SU-DHL-6 (cell line): ENCODE measurements at regions not wholly inside any gene's neighbourhood (a gene's known extent, or its start where the extent isn't known, plus 50 kb on each side); places are given as distances from the start of the nearest gene placed in this dataset.

Source experiments
- H2AFZ ChIP-seq: fragments of 200-600 bp; sonication (generic); 2 replicates; pipeline ENCODE4 v1.6.1; 2014; ENCODE audit warnings: low read depth, mild to moderate bottlenecking, moderate library complexity, mixed read lengths, antibody characterized with exemption, low read length; ENCODE audit not compliant: severe bottlenecking
- H3F3A ChIP-seq: fragments of 200-600 bp; shearing (Covaris generic); 2 replicates; pipeline ENCODE4 v1.6.0; 2016; ENCODE audit warnings: antibody characterized with exemption, mild to moderate bottlenecking; ENCODE audit not compliant: insufficient read depth
- H3K27ac ChIP-seq: fragments of 200-600 bp; sonication (generic); 2 replicates; pipeline ENCODE4 v1.5.1; 2016; ENCODE audit warnings: low read depth, mild to moderate bottlenecking, low read length, moderate library complexity, mixed read lengths
- H3K27me3 ChIP-seq: fragments of 200-600 bp; sonication (generic), shearing (Covaris generic); 2 replicates; pipeline ENCODE4 v1.6.0; 2014; ENCODE audit warnings: mild to moderate bottlenecking, low read length
- H3K36me3 ChIP-seq: fragments of 200-600 bp; sonication (generic); 2 replicates; pipeline ENCODE4 v1.6.1; 2014; ENCODE audit warnings: mild to moderate bottlenecking, low read length, mixed read lengths
- H3K4me2 ChIP-seq: fragments of 300-600, 200-600 bp; shearing (Covaris generic), sonication (generic); 2 replicates; pipeline ENCODE4 v1.6.0; 2014; ENCODE audit warnings: low read length, low read depth, mild to moderate bottlenecking; ENCODE audit not compliant: poor library complexity, severe bottlenecking
- H3K4me3 ChIP-seq: fragments of 200-600 bp; sonication (generic); 2 replicates; pipeline ENCODE4 v1.5.1; 2014; ENCODE audit warnings: antibody characterized with exemption, low read length, mild to moderate bottlenecking, mixed read lengths; ENCODE audit not compliant: insufficient read depth, poor library complexity, severe bottlenecking
- H3K79me2 ChIP-seq: fragments of 200-600 bp; sonication (generic); 2 replicates; pipeline ENCODE4 v1.6.1; 2014; ENCODE audit warnings: mild to moderate bottlenecking, low read length, moderate library complexity; ENCODE audit not compliant: insufficient read depth
- H3K9ac ChIP-seq: fragments of 200-600 bp; sonication (generic); 2 replicates; pipeline ENCODE4 v1.7.0; 2014; ENCODE audit warnings: mild to moderate bottlenecking, low read length
- H3K9me2 ChIP-seq: fragments of 200-600 bp; sonication (generic); replicated peaks from 2 replicates; pipeline ENCODE4 v1.6.1; 2014; ENCODE audit warnings: low read length; ENCODE audit not compliant: insufficient read depth
- H3K9me3 ChIP-seq: fragments of 200-600 bp; sonication (generic); 2 replicates; pipeline ENCODE4 v1.6.1; 2014; ENCODE audit warnings: low read length, mixed read lengths; ENCODE audit not compliant: insufficient read depth
- H4K20me1 ChIP-seq: fragments of 200-600 bp; sonication (generic); 2 replicates; pipeline ENCODE4 v1.6.1; 2014; ENCODE audit warnings: low read depth, mild to moderate bottlenecking, antibody characterized with exemption, low read length, moderate library complexity, mixed read lengths
- EZH2phosphoT487 ChIP-seq: fragments of 200-600 bp; sonication (generic), shearing (Covaris generic); conservative IDR thresholded peaks from 2 replicates; pipeline ENCODE4 v1.6.1; 2018; ENCODE audit warnings: mild to moderate bottlenecking, antibody characterized with exemption, low read length, moderate library complexity, mixed read lengths
- TF ChIP-seq, protein P1 (sequence below): fragments of 200-600 bp; sonication (generic); IDR thresholded peaks from one replicate; pipeline ENCODE4 v1.5.1; 2017; ENCODE audit warnings: antibody characterized with exemption, mild to moderate bottlenecking, low read length, moderate library complexity; ENCODE audit not compliant: insufficient read depth, poor library complexity, severe bottlenecking

- Histone ChIP-seq H3K4me3 (no peak overlapping the region), H3K27me3 (no peaks in the 10 kb centered on the region), H3K9ac (no peak overlapping the region), H4K20me1 (no peaks in the 10 kb centered on the region), H3K27ac (no peak overlapping the region), H3K9me3 (no peaks in the 10 kb centered on the region), H3F3A (no peaks in the 10 kb centered on the region), H3K36me3 (no peaks in the 10 kb centered on the region), H3K4me2 (no peak overlapping the region), H2AFZ (no peak overlapping the region), H3K79me2 (no peaks in the 10 kb centered on the region), H3K9me2 (no peaks in the 10 kb centered on the region)
- TF ChIP-seq EZH2phosphoT487: no peak
- TF ChIP-seq, protein P1, sequence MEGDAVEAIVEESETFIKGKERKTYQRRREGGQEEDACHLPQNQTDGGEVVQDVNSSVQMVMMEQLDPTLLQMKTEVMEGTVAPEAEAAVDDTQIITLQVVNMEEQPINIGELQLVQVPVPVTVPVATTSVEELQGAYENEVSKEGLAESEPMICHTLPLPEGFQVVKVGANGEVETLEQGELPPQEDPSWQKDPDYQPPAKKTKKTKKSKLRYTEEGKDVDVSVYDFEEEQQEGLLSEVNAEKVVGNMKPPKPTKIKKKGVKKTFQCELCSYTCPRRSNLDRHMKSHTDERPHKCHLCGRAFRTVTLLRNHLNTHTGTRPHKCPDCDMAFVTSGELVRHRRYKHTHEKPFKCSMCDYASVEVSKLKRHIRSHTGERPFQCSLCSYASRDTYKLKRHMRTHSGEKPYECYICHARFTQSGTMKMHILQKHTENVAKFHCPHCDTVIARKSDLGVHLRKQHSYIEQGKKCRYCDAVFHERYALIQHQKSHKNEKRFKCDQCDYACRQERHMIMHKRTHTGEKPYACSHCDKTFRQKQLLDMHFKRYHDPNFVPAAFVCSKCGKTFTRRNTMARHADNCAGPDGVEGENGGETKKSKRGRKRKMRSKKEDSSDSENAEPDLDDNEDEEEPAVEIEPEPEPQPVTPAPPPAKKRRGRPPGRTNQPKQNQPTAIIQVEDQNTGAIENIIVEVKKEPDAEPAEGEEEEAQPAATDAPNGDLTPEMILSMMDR: no peak
These were observed 244.6 kb upstream of the PSMD7 start for GRCh38 chr16:74052016-74052415.

DNA sequence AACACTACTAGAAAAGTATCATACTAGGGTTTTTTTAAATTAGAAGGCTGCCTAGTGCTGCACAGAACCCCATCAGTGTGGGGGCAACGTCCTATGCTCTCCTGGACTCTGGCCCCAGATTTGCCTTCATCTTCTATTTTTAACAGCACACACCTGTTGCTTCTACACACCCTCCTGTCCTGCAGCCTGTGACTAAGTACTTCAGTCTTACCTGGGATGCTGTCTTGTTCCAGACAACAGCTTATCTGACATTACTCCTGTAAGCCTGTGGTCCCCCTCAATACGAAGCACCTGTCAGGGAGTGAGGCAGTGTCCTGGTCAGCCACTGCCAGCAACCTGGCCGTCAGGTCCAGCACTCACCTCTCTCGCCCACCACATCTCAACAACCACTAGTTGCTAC is 247.6 kb upstream of the PSMD7 start:
- TF ChIP-seq, protein P1: no peak
- TF ChIP-seq EZH2phosphoT487: no peak
- no peaks in the 10 kb centered on the region for H3F3A ChIP-seq
- H3K27ac ChIP-seq: no peak overlapping the region
- H3K9me2 ChIP-seq: no peaks in the 10 kb centered on the region
- no peaks in the 10 kb centered on the region for H3K27me3 ChIP-seq
- no peaks in the 10 kb centered on the region for H3K36me3 ChIP-seq
- no peak overlapping the region for H3K4me2 ChIP-seq
- H4K20me1 ChIP-seq: no peaks in the 10 kb centered on the region
- H3K4me3 ChIP-seq: no peak overlapping the region
- no peak overlapping the region for H2AFZ ChIP-seq
- H3K9ac ChIP-seq: no peak overlapping the region
- H3K79me2 ChIP-seq: no peaks in the 10 kb centered on the region
- no peaks in the 10 kb centered on the region for H3K9me3 ChIP-seq

DNA sequence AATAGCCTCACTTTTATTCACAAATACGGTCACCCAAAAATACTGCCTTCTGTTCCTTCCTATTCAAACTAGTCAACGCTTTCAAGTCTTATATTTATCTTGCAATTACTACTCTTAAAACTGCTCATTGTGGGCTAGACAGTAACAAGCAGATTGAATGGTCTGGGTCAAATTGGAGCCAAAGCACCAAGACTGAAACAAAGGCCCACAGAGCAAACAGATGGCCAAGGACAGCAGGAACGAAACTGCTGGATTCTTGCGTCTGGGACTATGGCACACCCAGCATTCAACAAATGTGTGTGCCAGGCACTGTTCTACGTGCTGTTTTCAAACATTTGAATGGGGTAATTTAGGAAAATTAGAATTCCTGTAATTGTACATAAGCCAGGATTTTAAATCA is 250.1 kb upstream of the PSMD7 start:
- no peak overlapping the region for H2AFZ ChIP-seq
- no peaks in the 10 kb centered on the region for H3K9me2 ChIP-seq
- no peak overlapping the region for H3K27ac ChIP-seq
- H3K79me2 ChIP-seq: no peaks in the 10 kb centered on the region
- H3K9me3 ChIP-seq: no peaks in the 10 kb centered on the region
- no peak overlapping the region for H3K4me3 ChIP-seq
- no peaks in the 10 kb centered on the region for H3K36me3 ChIP-seq
- no peak overlapping the region for H3K4me2 ChIP-seq
- H3K9ac ChIP-seq: no peak overlapping the region
- TF ChIP-seq, protein P1: no peak
- TF ChIP-seq EZH2phosphoT487: no peak
- H4K20me1 ChIP-seq: no peaks in the 10 kb centered on the region
- no peaks in the 10 kb centered on the region for H3F3A ChIP-seq
- no peaks in the 10 kb centered on the region for H3K27me3 ChIP-seq

DNA sequence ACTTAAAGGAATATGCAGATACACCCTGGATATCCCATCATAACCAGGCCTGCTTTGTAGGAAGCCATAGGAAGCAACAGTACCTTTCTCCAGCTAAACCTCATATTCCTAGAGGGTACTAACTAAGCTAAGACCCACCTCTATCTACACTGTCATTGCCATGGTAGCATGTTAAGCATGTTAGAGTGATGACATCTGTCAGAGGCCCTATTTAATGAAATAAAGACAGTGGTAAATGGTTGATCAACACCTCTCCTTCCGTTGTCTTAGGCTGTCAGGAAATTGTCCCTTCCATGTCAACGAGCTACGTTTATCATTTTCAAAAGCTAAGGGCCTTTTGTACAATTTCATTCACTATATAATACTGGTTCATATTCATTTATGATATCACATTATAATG is 251.1 kb upstream of the PSMD7 start:
- no peak overlapping the region for H3K27ac ChIP-seq
- H3F3A ChIP-seq: no peaks in the 10 kb centered on the region
- TF ChIP-seq, protein P1: no peak
- no peaks in the 10 kb centered on the region for H3K79me2 ChIP-seq
- H3K9me2 ChIP-seq: no peaks in the 10 kb centered on the region
- H3K4me3 ChIP-seq: no peak overlapping the region
- H3K36me3 ChIP-seq: no peaks in the 10 kb centered on the region
- no peaks in the 10 kb centered on the region for H3K27me3 ChIP-seq
- no peaks in the 10 kb centered on the region for H4K20me1 ChIP-seq
- H3K9ac ChIP-seq: no peak overlapping the region
- H2AFZ ChIP-seq: no peak overlapping the region
- no peaks in the 10 kb centered on the region for H3K9me3 ChIP-seq
- no peak overlapping the region for H3K4me2 ChIP-seq
